Spleen (tissue), 11 donors: ENCODE measurements at regions not wholly inside any gene's neighbourhood (a gene's known extent, or its start where the extent isn't known, plus 50 kb on each side); places are given as distances from the start of the nearest gene placed in this dataset.
"Not testable (repeated sequence)": the region's sequence is repeated elsewhere in the genome, so short reads cannot be mapped to it uniquely, and the experiment has no call there.

Source experiments
- DNase-seq: peaks from one replicate; pipeline ENCODE4 v3.0.0-alpha.2; 2020
- H3K27ac ChIP-seq, 8 donors: fragments of 200-600 bp; sonication (generic) in 7 of 8; 1 replicate in 4 of 8; 2 replicates in 4 of 8; pipeline versions ENCODE4 v1.5.0 to v1.8.0; 2016 to 2021; ENCODE audit warnings: inconsistent platforms in 4 of 8, mild to moderate bottlenecking in 4 of 8, moderate library complexity in 1 of 8
- H3K27me3 ChIP-seq, 7 donors: fragments of 200-600 bp; sonication (generic) in 6 of 7; replicated peaks in 1 of 7; 1 replicate in 4 of 7; 2 replicates in 3 of 7; pipeline versions ENCODE4 v1.5.0 to v1.8.0; 2016 to 2021; ENCODE audit warnings: inconsistent platforms in 3 of 7, mild to moderate bottlenecking in 1 of 7
- H3K36me3 ChIP-seq, 6 donors: fragments of 200-600 bp; sonication (generic) in 5 of 6; 1 replicate in 4 of 6; 2 replicates in 2 of 6; pipeline versions ENCODE4 v1.5.0 to v1.8.0; 2016 to 2021; ENCODE audit warnings: inconsistent platforms in 2 of 6
- H3K4me1 ChIP-seq, 6 donors: fragments of 200-600 bp; sonication (generic) in 5 of 6; 1 replicate in 3 of 6; 2 replicates in 3 of 6; pipeline versions ENCODE4 v1.5.0 to v1.8.0; 2016 to 2021; ENCODE audit warnings: inconsistent platforms in 3 of 6
- H3K4me3 ChIP-seq, 8 donors: fragments of 200-600 bp; sonication (generic) in 7 of 8; 1 replicate in 4 of 8; 2 replicates in 4 of 8; pipeline versions ENCODE4 v1.5.0 to v1.8.0; 2016 to 2021; ENCODE audit warnings: inconsistent platforms in 4 of 8, mild to moderate bottlenecking in 4 of 8, moderate library complexity in 2 of 8
- H3K9me3 ChIP-seq, 8 donors: fragments of 200-600 bp; sonication (generic) in 7 of 8; 1 replicate in 4 of 8; 2 replicates in 4 of 8; pipeline versions ENCODE4 v1.5.0 to v1.8.0; 2016 to 2021; ENCODE audit warnings: inconsistent platforms in 4 of 8
- CTCF ChIP-seq, 11 experiments: fragments of 200-600 bp in 7 of 11; fragments of 450-650 bp in 4 of 11; sonication (generic) in 4 of 11; IDR thresholded peaks in 8 of 11; conservative IDR thresholded peaks in 3 of 11; 1 replicate in 7 of 11; 2 replicates in 4 of 11; pipeline versions ENCODE4 v1.4.0 to v1.8.0; 2016 to 2021; ENCODE audit warnings: antibody characterized with exemption in 11 of 11, inconsistent platforms in 4 of 11, mild to moderate bottlenecking in 1 of 11
- POLR2A ChIP-seq, 3 donors: fragments of 450-650 bp; IDR thresholded peaks; one replicate each; pipeline ENCODE4 v1.5.1; 2017; ENCODE audit warnings: antibody characterized with exemption in 3 of 3, mild to moderate bottlenecking in 1 of 3
- POLR2AphosphoS5 ChIP-seq, 3 donors: sonication (generic); formaldehyde crosslinking; IDR thresholded peaks; one replicate each; pipeline ENCODE4 v1.5.1; 2017; ENCODE audit warnings: antibody characterized with exemption in 3 of 3
- WGBS, 5 donors: extraction: QIAGEN DNeasy Blood & Tissue Kit in 3 of 5; methylation state at CpG; one replicate each; pipeline versions ENCODE4 v1.1.5 to v1.1.7; 2013 to 2018; 5-methylcytosine and 5-hydroxymethylcytosine counted together
- intact Hi-C: fragments of 100-400 bp; cut with DNase I; formaldehyde crosslinking; loops from one replicate; pipeline ENCODE4 v1.15.0; 2023; ENCODE audit warnings: low total_unique reads
- donor health status: healthy with polysubstance abuse.
- donor health status: DM: no; HTN: no; CAD: no; lungs with moderate emphysema.
- donor health status: DM: no; HTN: no; CAD: no.
- donor health status: Bipolar disorder and iron deficiency.
- donor health status: healthy.
- donor health status: DM: no; HTN: no; CAD: no.
- donor health status: DM: yes; HTN: yes; CAD: no.

DNA sequence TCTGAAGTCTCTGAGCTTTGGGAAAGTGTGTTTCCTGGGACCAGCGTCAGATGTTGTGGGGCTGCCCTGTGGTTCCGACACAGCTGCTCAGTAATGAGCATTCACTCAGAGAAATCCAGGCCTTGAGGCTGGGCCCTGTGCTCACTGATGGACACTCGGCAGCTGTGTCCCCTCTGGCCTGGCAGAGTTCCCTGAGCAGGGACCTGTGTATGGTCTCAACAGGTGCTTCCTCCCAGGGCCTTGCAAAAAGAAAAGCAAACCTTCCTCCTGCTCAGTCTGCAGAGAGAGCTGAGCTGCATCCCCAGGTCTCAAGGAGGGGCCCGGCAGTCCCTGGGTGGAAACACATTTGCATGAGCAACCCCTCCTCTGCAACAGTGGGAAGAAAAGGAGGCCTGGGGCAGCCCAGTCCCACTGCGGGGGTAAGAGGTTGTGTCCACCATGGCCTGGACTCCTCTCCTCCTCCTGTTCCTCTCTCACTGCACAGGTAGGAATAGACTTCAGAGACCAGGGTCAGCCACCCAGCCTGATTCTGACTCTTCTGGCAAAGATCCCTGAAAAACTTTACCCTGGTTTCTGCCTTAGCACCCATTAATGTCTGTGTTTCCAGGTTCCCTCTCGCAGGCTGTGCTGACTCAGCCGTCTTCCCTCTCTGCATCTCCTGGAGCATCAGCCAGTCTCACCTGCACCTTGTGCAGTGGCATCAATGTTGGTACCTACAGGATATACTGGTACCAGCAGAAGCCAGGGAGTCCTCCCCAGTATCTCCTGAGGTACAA is 131.2 kb downstream of the VPREB1 start:
- H3K36me3 ChIP-seq, result no peaks in the 10 kb centered on the region
- H3K4me1 ChIP-seq, result peaks cover 0 to 46% (median 18%) of the 10 kb centered on the region in 6 donors
- H3K27ac ChIP-seq, result peak overlapping the region in 1 of 8 donors; percentile 58
- intact Hi-C loops, result no loop called here
- H3K9me3 ChIP-seq, result no peaks in the 10 kb centered on the region
- TF ChIP-seq CTCF (IDR thresholded peaks at IDR 0.05 in 8 of 11, conservative IDR thresholded peaks at IDR 0.05 in 3 of 11), result no peak
- peak in 2 of 3 donors; percentile 27 to 39 for TF ChIP-seq POLR2AphosphoS5 (IDR thresholded peaks at IDR 0.05)
- no peak for TF ChIP-seq POLR2A (IDR thresholded peaks at IDR 0.05)
- H3K27me3 ChIP-seq, result peaks cover 0 to 6% (median 0%) of the 10 kb centered on the region in 7 donors
- 33 to 52% (median 43%) methylated on average over 6 to 7 of the region's 7 CpGs for WGBS, 5 donors
- peak overlapping the region in 1 of 8 donors; percentile 14 for H3K4me3 ChIP-seq
- no peak for DNase-seq

DNA sequence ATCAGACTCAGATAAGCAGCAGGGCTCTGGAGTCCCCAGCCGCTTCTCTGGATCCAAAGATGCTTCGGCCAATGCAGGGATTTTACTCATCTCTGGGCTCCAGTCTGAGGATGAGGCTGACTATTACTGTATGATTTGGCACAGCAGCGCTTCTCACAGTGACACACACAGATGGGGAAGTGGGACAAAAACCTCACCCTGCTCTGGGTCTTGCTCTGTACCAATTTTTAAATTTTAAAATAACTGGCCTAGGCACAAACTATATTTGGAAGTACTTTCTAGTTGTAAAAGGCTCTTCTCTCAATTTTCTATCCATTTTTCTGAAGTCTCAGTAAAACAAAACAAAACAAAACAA is 131.7 kb downstream of the VPREB1 start:
- 61 to 84% (median 67%) methylated on average over 3 of the region's 3 CpGs for WGBS, 5 donors
- no peaks in the 10 kb centered on the region for H3K36me3 ChIP-seq
- H3K27me3 ChIP-seq, result peaks cover 0 to 6% (median 0%) of the 10 kb centered on the region in 7 donors
- H3K27ac ChIP-seq, result peak overlapping the region in 3 of 8 donors; percentile 23 to 58 (median 25)
- H3K4me1 ChIP-seq, result peaks cover 0 to 44% (median 15%) of the 10 kb centered on the region in 6 donors
- peak overlapping the region in 1 of 8 donors; percentile 14 for H3K4me3 ChIP-seq
- no peak for DNase-seq
- H3K9me3 ChIP-seq, result no peaks in the 10 kb centered on the region
- intact Hi-C loops, result no loop called here
- TF ChIP-seq POLR2AphosphoS5 (IDR thresholded peaks at IDR 0.05) (no peak), CTCF (IDR thresholded peaks at IDR 0.05 in 8 of 11, conservative IDR thresholded peaks at IDR 0.05 in 3 of 11) (no peak), POLR2A (IDR thresholded peaks at IDR 0.05) (no peak)

GRCh38 chr22:22376884-22377283 is 131.7 kb downstream of the ZNF280B start:
- DNase-seq, intact Hi-C loops, H3K27me3 ChIP-seq, H3K9me3 ChIP-seq, H3K36me3 ChIP-seq, H3K4me3 ChIP-seq: not testable (repeated sequence)
- 79 to 86% (median 84%) methylated on average over 5 to 6 of the region's 6 CpGs for WGBS, 5 donors
- Histone ChIP-seq H3K27ac (peak overlapping the region in 3 of 8 donors; percentile 23 to 58 (median 25)), H3K4me1 (peaks cover 0 to 45% (median 13%) of the 10 kb centered on the region in 6 donors)

GRCh38 chr22:22377335-22377734 is 131.2 kb downstream of the ZNF280B start:
- Histone ChIP-seq H3K27ac (peak overlapping the region in 2 of 8 donors; percentile 23 to 58), H3K27me3 (peaks cover 0 to 6% (median 0%) of the 10 kb centered on the region in 7 donors), H3K4me3 (no peak overlapping the region), H3K4me1 (peaks cover 0 to 46% (median 13%) of the 10 kb centered on the region in 6 donors), H3K36me3 (no peaks in the 10 kb centered on the region), H3K9me3 (no peaks in the 10 kb centered on the region)
- intact Hi-C loops, result no loop called here
- TF ChIP-seq POLR2AphosphoS5 (IDR thresholded peaks at IDR 0.05) (no peak), CTCF (IDR thresholded peaks at IDR 0.05 in 8 of 11, conservative IDR thresholded peaks at IDR 0.05 in 3 of 11) (no peak), POLR2A (IDR thresholded peaks at IDR 0.05) (no peak)
- DNase-seq, result no peak
